Astrocyte (in vitro differentiated cells and primary cell): ENCODE measurements at regions not wholly inside any gene's neighbourhood (a gene's known extent, or its start where the extent isn't known, plus 50 kb on each side); places are given as distances from the start of the nearest gene placed in this dataset.

Experiments used
- DNase-seq: peaks from one replicate; pipeline ENCODE4 v3.0.0-alpha.2; 2010; ENCODE audit warnings: low read depth
- FAIRE-seq: peaks from 2 replicates; lab custom pipeline; 2011; peaks lifted over from hg19 to GRCh38; lab: Jason Lieb, UNC
- H2AFZ ChIP-seq: 2 replicates; pipeline ENCODE4 v1.6.0; 2012; ENCODE audit warnings: low read depth, low read length, inconsistent platforms
- H3K27ac ChIP-seq: 2 replicates; pipeline ENCODE4 v1.5.1; 2011; ENCODE audit warnings: low read depth, low read length, inconsistent platforms
- H3K27me3 ChIP-seq: 2 replicates; pipeline ENCODE4 v1.6.0; 2011; ENCODE audit warnings: low read length, inconsistent platforms; ENCODE audit not compliant: insufficient read depth
- H3K36me3 ChIP-seq: 2 replicates; pipeline ENCODE4 v1.5.1; 2011; ENCODE audit warnings: low read length, inconsistent platforms; ENCODE audit not compliant: insufficient read depth
- H3K4me1 ChIP-seq: 2 replicates; pipeline ENCODE4 v1.5.1; 2011; ENCODE audit warnings: low read length, inconsistent platforms; ENCODE audit not compliant: insufficient read depth
- H3K4me2 ChIP-seq: 2 replicates; pipeline ENCODE4 v1.6.0; 2012; ENCODE audit warnings: low read length, inconsistent platforms
- H3K4me3 ChIP-seq: 2 replicates; pipeline ENCODE4 v1.5.1; 2011; ENCODE audit warnings: low read depth, mild to moderate bottlenecking, low read length, inconsistent platforms; ENCODE audit not compliant: insufficient read depth
- H3K79me2 ChIP-seq: 2 replicates; pipeline ENCODE4 v1.6.0; 2012; ENCODE audit warnings: mild to moderate bottlenecking, low read length, inconsistent platforms; ENCODE audit not compliant: insufficient read depth
- H3K9ac ChIP-seq: 2 replicates; pipeline ENCODE4 v1.6.0; 2012; ENCODE audit warnings: mild to moderate bottlenecking, low read length, inconsistent platforms
- H3K9me3 ChIP-seq: 2 replicates; pipeline ENCODE4 v1.5.1; 2012; ENCODE audit warnings: low read depth, mild to moderate bottlenecking, low read length, inconsistent platforms; ENCODE audit not compliant: insufficient read depth
- H4K20me1 ChIP-seq: 2 replicates; pipeline ENCODE4 v1.6.0; 2012; ENCODE audit warnings: low read length, inconsistent platforms; ENCODE audit not compliant: insufficient read depth
- H3K27ac Mint-ChIP-seq: one replicate; pipeline ENCODE4 v1.8.0; 2021; ENCODE audit warnings: mild to moderate bottlenecking, mixed read lengths; ENCODE audit not compliant: unreplicated experiment
- H3K27me3 Mint-ChIP-seq: one replicate; pipeline ENCODE4 v1.8.0; 2021; ENCODE audit warnings: low read depth, mixed read lengths; ENCODE audit not compliant: unreplicated experiment
- H3K36me3 Mint-ChIP-seq: one replicate; pipeline ENCODE4 v1.8.0; 2021; ENCODE audit warnings: low read depth, mixed read lengths; ENCODE audit not compliant: unreplicated experiment
- H3K4me1 Mint-ChIP-seq: one replicate; pipeline ENCODE4 v1.8.0; 2021; ENCODE audit warnings: low read depth, mixed read lengths; ENCODE audit not compliant: unreplicated experiment
- H3K4me3 Mint-ChIP-seq: one replicate; pipeline ENCODE4 v1.8.0; 2021; ENCODE audit warnings: mild to moderate bottlenecking, moderate library complexity, mixed read lengths; ENCODE audit not compliant: unreplicated experiment
- H3K9me3 Mint-ChIP-seq: one replicate; pipeline ENCODE4 v1.8.0; 2021; ENCODE audit warnings: mild to moderate bottlenecking, mixed read lengths; ENCODE audit not compliant: unreplicated experiment
- EZH2 ChIP-seq: IDR thresholded peaks from 2 replicates; pipeline ENCODE4 v1.6.1; 2012; ENCODE audit warnings: mild to moderate bottlenecking, low read length, inconsistent platforms; ENCODE audit not compliant: insufficient read depth
- TF ChIP-seq, protein P1 (sequence below): IDR thresholded peaks from 2 replicates; pipeline ENCODE4 v1.5.1; 2011; ENCODE audit warnings: low read depth, mild to moderate bottlenecking, inconsistent platforms, low read length, moderate library complexity; ENCODE audit not compliant: insufficient read depth

DNA sequence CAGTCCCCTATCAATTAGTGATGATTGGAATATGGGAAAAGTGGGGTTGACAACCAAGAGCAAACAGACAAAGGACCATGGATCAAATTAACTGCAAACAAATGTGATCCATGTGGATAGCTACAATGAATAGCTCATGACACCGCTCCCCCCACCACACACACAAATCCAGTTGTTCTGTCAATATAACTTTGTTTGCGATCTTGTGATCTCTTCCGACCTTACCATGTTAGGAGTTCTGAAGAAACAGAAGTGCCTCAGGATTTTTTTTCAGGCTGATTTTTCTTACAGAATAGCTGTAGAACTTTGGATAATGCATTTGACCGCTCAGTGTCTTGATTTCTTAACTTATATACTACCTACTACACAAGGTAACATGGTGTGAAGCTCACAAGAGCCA, 116.6 kb downstream of the SH2D1A start:
- Mint-ChIP-seq H3K4me1 (peaks cover 3% of the 10 kb centered on the region), H3K4me3 (no peak overlapping the region), H3K9me3 (no peaks in the 10 kb centered on the region), H3K27ac (no peak overlapping the region), H3K27me3 (no peaks in the 10 kb centered on the region), H3K36me3 (no peaks in the 10 kb centered on the region)
- no peaks in the 10 kb centered on the region for H3K4me1 ChIP-seq
- FAIRE-seq (no peak), DNase-seq (no peak)
- H3K4me3 ChIP-seq = no peak overlapping the region
- no peak overlapping the region for H3K9ac ChIP-seq
- no peak overlapping the region for H3K27ac ChIP-seq
- no peak for TF ChIP-seq EZH2
- TF ChIP-seq, protein P1, sequence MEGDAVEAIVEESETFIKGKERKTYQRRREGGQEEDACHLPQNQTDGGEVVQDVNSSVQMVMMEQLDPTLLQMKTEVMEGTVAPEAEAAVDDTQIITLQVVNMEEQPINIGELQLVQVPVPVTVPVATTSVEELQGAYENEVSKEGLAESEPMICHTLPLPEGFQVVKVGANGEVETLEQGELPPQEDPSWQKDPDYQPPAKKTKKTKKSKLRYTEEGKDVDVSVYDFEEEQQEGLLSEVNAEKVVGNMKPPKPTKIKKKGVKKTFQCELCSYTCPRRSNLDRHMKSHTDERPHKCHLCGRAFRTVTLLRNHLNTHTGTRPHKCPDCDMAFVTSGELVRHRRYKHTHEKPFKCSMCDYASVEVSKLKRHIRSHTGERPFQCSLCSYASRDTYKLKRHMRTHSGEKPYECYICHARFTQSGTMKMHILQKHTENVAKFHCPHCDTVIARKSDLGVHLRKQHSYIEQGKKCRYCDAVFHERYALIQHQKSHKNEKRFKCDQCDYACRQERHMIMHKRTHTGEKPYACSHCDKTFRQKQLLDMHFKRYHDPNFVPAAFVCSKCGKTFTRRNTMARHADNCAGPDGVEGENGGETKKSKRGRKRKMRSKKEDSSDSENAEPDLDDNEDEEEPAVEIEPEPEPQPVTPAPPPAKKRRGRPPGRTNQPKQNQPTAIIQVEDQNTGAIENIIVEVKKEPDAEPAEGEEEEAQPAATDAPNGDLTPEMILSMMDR = no peak
- H3K9me3 ChIP-seq = no peaks in the 10 kb centered on the region
- no peak overlapping the region for H3K4me2 ChIP-seq
- H3K36me3 ChIP-seq = no peaks in the 10 kb centered on the region
- H4K20me1 ChIP-seq = no peaks in the 10 kb centered on the region
- H3K27me3 ChIP-seq = no peaks in the 10 kb centered on the region
- H3K79me2 ChIP-seq = no peaks in the 10 kb centered on the region
- no peak overlapping the region for H2AFZ ChIP-seq

DNA sequence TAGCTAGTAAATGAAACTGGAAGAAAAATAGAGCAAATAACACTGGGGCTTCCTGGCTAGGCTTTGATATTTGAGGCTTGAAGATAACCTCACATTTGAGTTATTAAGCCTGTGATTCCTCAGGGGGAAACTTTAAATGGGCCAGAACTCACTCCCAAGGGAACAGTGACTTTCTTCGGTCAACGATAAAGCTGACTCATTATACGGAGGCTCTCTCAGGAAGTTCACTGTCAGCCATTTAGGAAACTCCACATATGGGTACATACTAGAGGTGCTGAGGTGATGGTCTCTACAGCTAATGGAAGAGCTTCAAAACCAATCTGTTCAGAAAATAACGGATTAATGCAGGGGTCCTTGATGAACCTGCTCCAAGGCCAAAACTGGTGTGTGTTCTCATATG, 120.8 kb downstream of the SH2D1A start:
- Histone ChIP-seq H3K4me1 (no peaks in the 10 kb centered on the region), H3K4me2 (no peak overlapping the region), H3K27me3 (no peaks in the 10 kb centered on the region), H3K27ac (no peak overlapping the region), H3K9ac (no peak overlapping the region), H3K9me3 (no peaks in the 10 kb centered on the region), H3K4me3 (no peak overlapping the region), H3K36me3 (no peaks in the 10 kb centered on the region), H2AFZ (no peak overlapping the region), H3K79me2 (no peaks in the 10 kb centered on the region), H4K20me1 (no peaks in the 10 kb centered on the region)
- no peak overlapping the region for H3K4me3 Mint-ChIP-seq
- no peaks in the 10 kb centered on the region for H3K36me3 Mint-ChIP-seq
- no peak overlapping the region for H3K27ac Mint-ChIP-seq
- H3K27me3 Mint-ChIP-seq = no peaks in the 10 kb centered on the region
- H3K9me3 Mint-ChIP-seq = no peaks in the 10 kb centered on the region
- no peaks in the 10 kb centered on the region for H3K4me1 Mint-ChIP-seq
- TF ChIP-seq, protein P1 = no peak
- no peak for TF ChIP-seq EZH2
- FAIRE-seq = no peak
- DNase-seq = no peak

DNA sequence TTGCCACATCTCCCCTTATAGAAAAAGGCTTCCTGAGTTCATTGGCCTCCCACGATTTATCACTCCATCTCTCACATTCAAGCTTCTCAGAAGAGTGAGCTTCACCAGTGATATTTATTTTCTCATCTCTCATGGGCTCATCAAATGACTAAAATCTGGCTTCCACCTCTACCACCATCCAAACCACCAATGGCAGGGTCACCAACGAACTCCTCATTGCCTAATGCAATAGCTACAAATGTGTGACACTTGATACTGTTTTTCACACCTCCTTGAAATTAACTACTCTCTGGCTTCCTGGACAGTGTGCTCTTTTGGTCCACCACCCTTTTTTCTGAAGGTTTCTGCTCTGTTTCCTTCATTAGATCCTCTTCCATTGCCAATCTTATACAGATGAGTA, 129.0 kb downstream of the SH2D1A start:
- H3K27me3 ChIP-seq = no peaks in the 10 kb centered on the region
- H4K20me1 ChIP-seq = no peaks in the 10 kb centered on the region
- Mint-ChIP-seq H3K4me1 (no peaks in the 10 kb centered on the region), H3K4me3 (no peak overlapping the region), H3K9me3 (no peaks in the 10 kb centered on the region), H3K27me3 (no peaks in the 10 kb centered on the region), H3K36me3 (no peaks in the 10 kb centered on the region), H3K27ac (no peak overlapping the region)
- H3K4me3 ChIP-seq = no peak overlapping the region
- H3K27ac ChIP-seq = no peak overlapping the region
- TF ChIP-seq, protein P1 = no peak
- no peak for TF ChIP-seq EZH2
- no peak for DNase-seq
- no peaks in the 10 kb centered on the region for H3K36me3 ChIP-seq
- no peak overlapping the region for H3K9ac ChIP-seq
- H2AFZ ChIP-seq = no peak overlapping the region
- H3K4me1 ChIP-seq = no peaks in the 10 kb centered on the region
- no peaks in the 10 kb centered on the region for H3K79me2 ChIP-seq
- no peak for FAIRE-seq
- no peaks in the 10 kb centered on the region for H3K9me3 ChIP-seq
- no peak overlapping the region for H3K4me2 ChIP-seq
